ENCODE measurements at regions not wholly inside any gene's neighbourhood (a gene's known extent, or its start where the extent isn't known, plus 50 kb on each side); places are given as distances from the start of the nearest gene placed in this dataset.

DNA sequence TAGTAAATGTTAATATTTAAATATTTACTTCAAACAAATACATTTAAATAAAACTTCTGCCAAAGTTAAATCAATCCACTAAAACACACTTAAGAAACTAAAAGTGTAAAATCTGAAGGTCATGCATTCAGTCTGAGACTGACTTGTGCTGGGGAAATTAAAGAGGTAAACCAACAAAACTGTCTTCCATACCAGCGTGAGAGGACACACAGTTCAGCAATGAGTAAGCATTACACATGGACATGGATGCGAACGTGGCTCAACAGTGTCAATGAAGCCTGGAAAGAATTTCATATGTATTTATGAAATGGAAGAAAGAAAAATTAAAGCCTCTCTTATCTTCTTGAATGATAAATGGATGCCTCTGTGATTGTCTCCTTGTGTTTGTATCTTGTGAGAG, 1052.3 kb downstream of the AACS start:
- Mint-ChIP-seq H3K4me1 (no peaks in the 10 kb centered on the region), H3K27ac (no peak overlapping the region), H3K36me3 (peaks cover 72% of the 10 kb centered on the region), H3K9me3 (peaks cover 75% of the 10 kb centered on the region), H3K27me3 (ENCODE audit: low read depth) (peaks cover 8% of the 10 kb centered on the region), H3K4me3 (no peak overlapping the region)
- no peak for TF ChIP-seq MYBL2 (CRISPR knock-in tag; IDR thresholded peaks at IDR 0.05)
- TF ChIP-seq ELF4 (CRISPR knock-in tag; IDR thresholded peaks at IDR 0.05; ENCODE audit: low read depth), result no peak
- no peak for TF ChIP-seq E2F4 (CRISPR knock-in tag; IDR thresholded peaks at IDR 0.05; ENCODE audit: borderline replicate concordance, low read depth)
- TF ChIP-seq NFYB (CRISPR knock-in tag; conservative IDR thresholded peaks at IDR 0.05; ENCODE audit: low read depth), result no peak
- TF ChIP-seq NFE2L1 (CRISPR knock-in tag; IDR thresholded peaks at IDR 0.05), result no peak
- no peak for TF ChIP-seq CREM (CRISPR knock-in tag; IDR thresholded peaks at IDR 0.05)
- TF ChIP-seq, protein P1, sequence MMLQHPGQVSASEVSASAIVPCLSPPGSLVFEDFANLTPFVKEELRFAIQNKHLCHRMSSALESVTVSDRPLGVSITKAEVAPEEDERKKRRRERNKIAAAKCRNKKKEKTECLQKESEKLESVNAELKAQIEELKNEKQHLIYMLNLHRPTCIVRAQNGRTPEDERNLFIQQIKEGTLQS (CRISPR knock-in tag; conservative IDR thresholded peaks at IDR 0.05), result no peak
- TF ChIP-seq MXD4 (CRISPR knock-in tag; IDR thresholded peaks at IDR 0.05; ENCODE audit: borderline replicate concordance), result no peak
- TF ChIP-seq, protein P2, sequence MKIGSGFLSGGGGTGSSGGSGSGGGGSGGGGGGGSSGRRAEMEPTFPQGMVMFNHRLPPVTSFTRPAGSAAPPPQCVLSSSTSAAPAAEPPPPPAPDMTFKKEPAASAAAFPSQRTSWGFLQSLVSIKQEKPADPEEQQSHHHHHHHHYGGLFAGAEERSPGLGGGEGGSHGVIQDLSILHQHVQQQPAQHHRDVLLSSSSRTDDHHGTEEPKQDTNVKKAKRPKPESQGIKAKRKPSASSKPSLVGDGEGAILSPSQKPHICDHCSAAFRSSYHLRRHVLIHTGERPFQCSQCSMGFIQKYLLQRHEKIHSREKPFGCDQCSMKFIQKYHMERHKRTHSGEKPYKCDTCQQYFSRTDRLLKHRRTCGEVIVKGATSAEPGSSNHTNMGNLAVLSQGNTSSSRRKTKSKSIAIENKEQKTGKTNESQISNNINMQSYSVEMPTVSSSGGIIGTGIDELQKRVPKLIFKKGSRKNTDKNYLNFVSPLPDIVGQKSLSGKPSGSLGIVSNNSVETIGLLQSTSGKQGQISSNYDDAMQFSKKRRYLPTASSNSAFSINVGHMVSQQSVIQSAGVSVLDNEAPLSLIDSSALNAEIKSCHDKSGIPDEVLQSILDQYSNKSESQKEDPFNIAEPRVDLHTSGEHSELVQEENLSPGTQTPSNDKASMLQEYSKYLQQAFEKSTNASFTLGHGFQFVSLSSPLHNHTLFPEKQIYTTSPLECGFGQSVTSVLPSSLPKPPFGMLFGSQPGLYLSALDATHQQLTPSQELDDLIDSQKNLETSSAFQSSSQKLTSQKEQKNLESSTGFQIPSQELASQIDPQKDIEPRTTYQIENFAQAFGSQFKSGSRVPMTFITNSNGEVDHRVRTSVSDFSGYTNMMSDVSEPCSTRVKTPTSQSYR (CRISPR knock-in tag; IDR thresholded peaks at IDR 0.05), result no peak
- TF ChIP-seq, protein P3, sequence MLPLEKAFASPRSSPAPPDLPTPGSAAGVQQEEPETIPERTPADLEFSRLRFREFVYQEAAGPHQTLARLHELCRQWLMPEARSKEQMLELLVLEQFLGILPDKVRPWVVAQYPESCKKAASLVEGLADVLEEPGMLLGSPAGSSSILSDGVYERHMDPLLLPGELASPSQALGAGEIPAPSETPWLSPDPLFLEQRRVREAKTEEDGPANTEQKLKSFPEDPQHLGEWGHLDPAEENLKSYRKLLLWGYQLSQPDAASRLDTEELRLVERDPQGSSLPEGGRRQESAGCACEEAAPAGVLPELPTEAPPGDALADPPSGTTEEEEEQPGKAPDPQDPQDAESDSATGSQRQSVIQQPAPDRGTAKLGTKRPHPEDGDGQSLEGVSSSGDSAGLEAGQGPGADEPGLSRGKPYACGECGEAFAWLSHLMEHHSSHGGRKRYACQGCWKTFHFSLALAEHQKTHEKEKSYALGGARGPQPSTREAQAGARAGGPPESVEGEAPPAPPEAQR (CRISPR knock-in tag; IDR thresholded peaks at IDR 0.05), result no peak
- no peak for TF ChIP-seq ZNF512 (CRISPR knock-in tag; IDR thresholded peaks at IDR 0.05; ENCODE audit: borderline replicate concordance)
- no peak for TF ChIP-seq SMAD3 (CRISPR knock-in tag; IDR thresholded peaks at IDR 0.05; ENCODE audit: borderline replicate concordance)
- no peak for TF ChIP-seq FOXP4 (CRISPR knock-in tag; IDR thresholded peaks at IDR 0.05)
- TF ChIP-seq FOXJ3 (CRISPR knock-in tag; IDR thresholded peaks at IDR 0.05; ENCODE audit: borderline replicate concordance), result no peak
- ChIA-PET CTCF (no interaction called here), POLR2A (no interaction called here)
- ATAC-seq, result no peak
- DNase-seq (ENCODE audit: low spot score), result no peak

GRCh38 chr12:126139355-126139754, 1074.1 kb downstream of the AACS start:
- ATAC-seq (no peak), DNase-seq (ENCODE audit: low spot score) (no peak)
- CTCF ChIA-PET, result no interaction called here
- POLR2A ChIA-PET, result no interaction called here
- H3K36me3 Mint-ChIP-seq, result peaks cover 83% of the 10 kb centered on the region
- peaks cover 19% of the 10 kb centered on the region for H3K27me3 Mint-ChIP-seq (ENCODE audit: low read depth)
- H3K27ac Mint-ChIP-seq, result no peak overlapping the region
- no peak overlapping the region for H3K4me3 Mint-ChIP-seq
- H3K4me1 Mint-ChIP-seq, result no peaks in the 10 kb centered on the region
- H3K9me3 Mint-ChIP-seq, result peaks cover 86% of the 10 kb centered on the region
- no peak for TF ChIP-seq OVOL2 (CRISPR knock-in tag; IDR thresholded peaks at IDR 0.05; ENCODE audit: borderline replicate concordance)
- TF ChIP-seq, protein P4, sequence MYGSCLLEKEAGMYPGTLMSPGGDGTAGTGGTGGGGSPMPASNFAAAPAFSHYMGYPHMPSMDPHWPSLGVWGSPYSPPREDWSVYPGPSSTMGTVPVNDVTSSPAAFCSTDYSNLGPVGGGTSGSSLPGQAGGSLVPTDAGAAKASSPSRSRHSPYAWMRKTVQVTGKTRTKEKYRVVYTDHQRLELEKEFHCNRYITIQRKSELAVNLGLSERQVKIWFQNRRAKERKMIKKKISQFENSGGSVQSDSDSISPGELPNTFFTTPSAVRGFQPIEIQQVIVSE (CRISPR knock-in tag; IDR thresholded peaks at IDR 0.05; ENCODE audit: borderline replicate concordance), result no peak
- no peak for TF ChIP-seq ZNF396 (CRISPR knock-in tag; IDR thresholded peaks at IDR 0.05; ENCODE audit: borderline replicate concordance)
- no peak for TF ChIP-seq NR3C1 (CRISPR knock-in tag; conservative IDR thresholded peaks at IDR 0.05; ENCODE audit: low read depth)
- no peak for TF ChIP-seq FOXJ3 (CRISPR knock-in tag; IDR thresholded peaks at IDR 0.05; ENCODE audit: borderline replicate concordance)
- TF ChIP-seq ZNF512 (CRISPR knock-in tag; IDR thresholded peaks at IDR 0.05; ENCODE audit: borderline replicate concordance), result no peak
- no peak for TF ChIP-seq ATF2 (CRISPR knock-in tag; IDR thresholded peaks at IDR 0.05; ENCODE audit: borderline replicate concordance, low read depth)
- TF ChIP-seq GABPB1 (CRISPR knock-in tag; IDR thresholded peaks at IDR 0.05), result no peak
